ENCODE measurements at regions not wholly inside any gene's neighbourhood (a gene's known extent, or its start where the extent isn't known, plus 50 kb on each side); places are given as distances from the start of the nearest gene placed in this dataset.

GRCh38 chr10:4183761-4184261 is 398.8 kb upstream of the KLF6 start:
- H3K36me3 ChIP-seq = no peaks in the 10 kb centered on the region
- TF ChIP-seq EP300 (IDR thresholded peaks at IDR 0.05) = no peak
- no peak for TF ChIP-seq POLR2A (IDR thresholded peaks at IDR 0.05)
- TF ChIP-seq CTCF (IDR thresholded peaks at IDR 0.05) = no peak
- no peak for TF ChIP-seq POLR2AphosphoS5 (IDR thresholded peaks at IDR 0.05)
- H3K27ac ChIP-seq = peak overlapping the region; percentile 3
- no peak overlapping the region for H3K4me3 ChIP-seq
- 47% methylated on average over 3 of the region's 3 CpGs for WGBS
- DNase-seq (ENCODE audit: low spot score in 2 of 2) = no peak
- H3K27me3 ChIP-seq = no peaks in the 10 kb centered on the region
- peaks cover 2% of the 10 kb centered on the region for H3K4me1 ChIP-seq
- no peaks in the 10 kb centered on the region for H3K9me3 ChIP-seq

- Histone ChIP-seq H3K4me3 (no peak overlapping the region), H3K4me1 (peaks cover 2% of the 10 kb centered on the region), H3K27me3 (no peaks in the 10 kb centered on the region), H3K9me3 (no peaks in the 10 kb centered on the region), H3K36me3 (no peaks in the 10 kb centered on the region), H3K27ac (peak overlapping the region; percentile 49)
- WGBS = 53% methylated on average over 2 of the region's 2 CpGs
- TF ChIP-seq EP300 (IDR thresholded peaks at IDR 0.05) = no peak
- no peak for DNase-seq (ENCODE audit: low spot score in 2 of 2)
These were observed 396.6 kb upstream of the KLF6 start for GRCh38 chr10:4181621-4182049.

GRCh38 chr10:4181081-4181480 is 396.1 kb upstream of the KLF6 start:
- WGBS = 72% methylated on average over 9 of the region's 9 CpGs
- no peaks in the 10 kb centered on the region for H3K27me3 ChIP-seq
- TF ChIP-seq EP300 (IDR thresholded peaks at IDR 0.05) = no peak
- TF ChIP-seq CTCF (IDR thresholded peaks at IDR 0.05) = no peak
- no peaks in the 10 kb centered on the region for H3K9me3 ChIP-seq
- no peaks in the 10 kb centered on the region for H3K36me3 ChIP-seq
- DNase-seq (ENCODE audit: low spot score in 2 of 2) = no peak
- H3K4me3 ChIP-seq = no peak overlapping the region
- peak overlapping the region; percentile 49 for H3K27ac ChIP-seq
- H3K4me1 ChIP-seq = peaks cover 2% of the 10 kb centered on the region

DNA sequence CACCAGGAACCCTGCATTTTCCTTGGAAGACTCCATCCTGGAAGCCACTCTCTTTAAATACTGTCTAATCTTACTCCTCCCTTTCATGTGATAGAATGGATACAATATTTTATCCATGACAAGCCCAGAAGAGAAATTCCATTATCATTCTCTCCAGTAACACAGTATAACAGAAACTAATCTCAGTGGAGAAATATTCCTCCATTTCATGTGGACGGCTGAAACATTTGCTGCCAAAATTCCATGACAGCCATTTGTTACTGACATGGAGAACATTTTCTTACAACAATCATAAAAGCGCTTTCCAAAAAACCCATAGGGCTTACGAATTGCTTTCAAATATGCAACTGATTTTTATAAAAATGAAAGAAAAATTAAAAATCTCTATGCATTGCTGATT is 392.8 kb upstream of the KLF6 start:
- peak overlapping the region; percentile 35 for H3K27ac ChIP-seq
- no peaks in the 10 kb centered on the region for H3K36me3 ChIP-seq
- no peak for DNase-seq (ENCODE audit: low spot score in 2 of 2)
- TF ChIP-seq POLR2A (IDR thresholded peaks at IDR 0.05) = no peak
- no peaks in the 10 kb centered on the region for H3K27me3 ChIP-seq
- 60% methylated on average over 3 of the region's 3 CpGs for WGBS
- no peak overlapping the region for H3K4me3 ChIP-seq
- peaks cover 5% of the 10 kb centered on the region for H3K4me1 ChIP-seq
- H3K9me3 ChIP-seq = peaks cover 4% of the 10 kb centered on the region

DNA sequence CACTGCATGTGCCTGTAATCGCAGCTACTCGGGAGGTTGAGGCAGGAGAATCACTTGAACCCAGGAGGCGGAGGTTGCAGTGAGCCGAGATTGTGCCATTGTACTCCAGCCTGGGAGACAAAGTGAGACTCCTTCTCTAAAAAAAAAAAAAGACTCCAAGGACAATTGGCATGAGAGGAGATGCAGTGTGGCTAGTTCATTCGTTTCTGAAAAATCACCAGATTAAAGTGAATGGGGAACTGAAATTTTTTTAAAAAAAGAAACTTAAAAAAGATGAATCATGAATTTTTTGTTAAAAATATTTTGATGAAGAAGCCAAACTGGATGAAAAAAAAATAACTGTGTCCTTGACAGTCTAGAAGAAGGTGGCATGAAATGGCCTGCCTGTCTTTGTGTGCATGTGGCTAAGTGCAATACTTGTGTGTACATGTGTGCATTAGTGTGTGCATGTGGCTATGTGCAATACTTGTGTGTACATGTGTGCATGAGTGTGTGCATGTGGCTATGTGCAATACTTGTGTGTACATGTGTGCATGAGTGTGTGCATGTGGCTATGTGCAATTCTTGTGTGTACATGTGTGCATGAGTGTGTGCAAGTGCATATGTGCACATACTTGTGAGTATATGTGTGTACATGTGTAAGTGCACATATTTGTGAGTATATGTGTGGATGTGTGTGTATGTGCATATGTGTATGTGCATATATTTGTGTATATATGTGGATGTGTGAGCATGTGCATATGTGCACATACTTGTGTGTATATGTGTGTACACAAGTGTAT is 391.7 kb upstream of the KLF6 start:
- Histone ChIP-seq H3K36me3 (no peaks in the 10 kb centered on the region), H3K4me3 (no peak overlapping the region), H3K27me3 (no peaks in the 10 kb centered on the region), H3K4me1 (peaks cover 5% of the 10 kb centered on the region), H3K9me3 (peaks cover 4% of the 10 kb centered on the region), H3K27ac (peak overlapping the region; percentile 82)
- TF ChIP-seq POLR2A (IDR thresholded peaks at IDR 0.05) (no peak), POLR2AphosphoS5 (IDR thresholded peaks at IDR 0.05) (no peak), EP300 (IDR thresholded peaks at IDR 0.05) (no peak), CTCF (IDR thresholded peaks at IDR 0.05) (no peak)
- WGBS = 56% methylated on average over 5 of the region's 5 CpGs
- DNase-seq (ENCODE audit: low spot score in 2 of 2) = no peak

- Histone ChIP-seq H3K36me3 (no peaks in the 10 kb centered on the region), H3K9me3 (peaks cover 4% of the 10 kb centered on the region), H3K4me1 (peaks cover 12% of the 10 kb centered on the region), H3K27ac (no peak overlapping the region), H3K27me3 (no peaks in the 10 kb centered on the region), H3K4me3 (no peak overlapping the region)
- TF ChIP-seq POLR2AphosphoS5 (IDR thresholded peaks at IDR 0.05) (no peak), EP300 (IDR thresholded peaks at IDR 0.05) (no peak), POLR2A (IDR thresholded peaks at IDR 0.05) (no peak), CTCF (IDR thresholded peaks at IDR 0.05) (no peak)
- no peak for DNase-seq (ENCODE audit: low spot score in 2 of 2)
- WGBS = 76% methylated on average over 9 of the region's 9 CpGs
These were observed 389.2 kb upstream of the KLF6 start for GRCh38 chr10:4174197-4174596.
